Activated T-helper 1 cell treated with Interleukin-2 at 50 U/mL for 16 hours (primary cell): ENCODE measurements at regions not wholly inside any gene's neighbourhood (a gene's known extent, or its start where the extent isn't known, plus 50 kb on each side); places are given as distances from the start of the nearest gene placed in this dataset.
A peak's percentile ranks its signal among the peaks of the same experiment; 100 is the strongest.
"Not testable (repeated sequence)": the region's sequence is repeated elsewhere in the genome, so short reads cannot be mapped to it uniquely, and the experiment has no call there.

Source experiments
- DNase-seq: peaks from one replicate; pipeline ENCODE4 v3.0.0-alpha.2; 2020; ENCODE audit warnings: low read depth

- not testable (repeated sequence) for DNase-seq
Observed at GRCh38 chr17:64724246-64724645, 62.1 kb upstream of the SMURF2 start.

- DNase-seq: no peak
Observed at GRCh38 chr17:64723781-64724180, 61.7 kb upstream of the SMURF2 start.

- DNase-seq: not testable (repeated sequence)
Observed at GRCh38 chr17:64721556-64721955, 59.4 kb upstream of the SMURF2 start.

GRCh38 chr17:64720253-64720652 is 58.1 kb upstream of the SMURF2 start:
- DNase-seq: not testable (repeated sequence)

GRCh38 chr17:64719517-64719916 is 57.4 kb upstream of the SMURF2 start:
- DNase-seq: not testable (repeated sequence)

GRCh38 chr17:64718816-64719215 is 56.7 kb upstream of the SMURF2 start:
- DNase-seq: not testable (repeated sequence)

GRCh38 chr17:64718058-64718457 is 56.0 kb upstream of the SMURF2 start:
- no peak for DNase-seq

- not testable (repeated sequence) for DNase-seq
Observed at GRCh38 chr17:64716496-64716895, 54.4 kb upstream of the SMURF2 start.

GRCh38 chr17:64713786-64714185 is 51.7 kb upstream of the SMURF2 start:
- not testable (repeated sequence) for DNase-seq

- peak; percentile 8 for DNase-seq
Observed at GRCh38 chr17:64712557-64713351, 50.6 kb upstream of the SMURF2 start.
